ENCODE measurements at regions not wholly inside any gene's neighbourhood (a gene's known extent, or its start where the extent isn't known, plus 50 kb on each side); places are given as distances from the start of the nearest gene placed in this dataset.

DNA sequence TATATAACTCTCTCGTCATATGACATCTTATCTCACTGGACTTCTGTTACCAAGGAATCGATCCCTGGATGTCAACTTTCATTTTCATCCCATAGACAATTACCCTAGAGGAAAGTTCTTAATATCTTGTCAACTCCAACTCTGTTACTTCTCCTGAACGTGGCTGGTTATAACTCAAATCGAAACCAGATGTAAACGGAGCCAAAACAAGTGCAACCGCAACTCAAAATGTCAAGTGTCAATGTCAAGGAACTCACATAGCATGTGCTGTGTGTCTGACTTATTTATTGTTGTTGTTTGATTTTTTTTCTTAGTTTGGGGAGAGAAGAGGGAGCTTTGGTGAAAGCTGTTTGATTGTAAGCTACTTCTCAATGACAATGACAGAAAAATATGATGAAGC is 108.6 kb downstream of the VIP start:
- in situ Hi-C loops (cut with HindIII; ENCODE audit: low sequenced_read_pairs), result no loop called here
- H3K4me3 ChIP-seq (ENCODE audit: low read depth, low read length), result no peak overlapping the region
- TF ChIP-seq, protein P1, sequence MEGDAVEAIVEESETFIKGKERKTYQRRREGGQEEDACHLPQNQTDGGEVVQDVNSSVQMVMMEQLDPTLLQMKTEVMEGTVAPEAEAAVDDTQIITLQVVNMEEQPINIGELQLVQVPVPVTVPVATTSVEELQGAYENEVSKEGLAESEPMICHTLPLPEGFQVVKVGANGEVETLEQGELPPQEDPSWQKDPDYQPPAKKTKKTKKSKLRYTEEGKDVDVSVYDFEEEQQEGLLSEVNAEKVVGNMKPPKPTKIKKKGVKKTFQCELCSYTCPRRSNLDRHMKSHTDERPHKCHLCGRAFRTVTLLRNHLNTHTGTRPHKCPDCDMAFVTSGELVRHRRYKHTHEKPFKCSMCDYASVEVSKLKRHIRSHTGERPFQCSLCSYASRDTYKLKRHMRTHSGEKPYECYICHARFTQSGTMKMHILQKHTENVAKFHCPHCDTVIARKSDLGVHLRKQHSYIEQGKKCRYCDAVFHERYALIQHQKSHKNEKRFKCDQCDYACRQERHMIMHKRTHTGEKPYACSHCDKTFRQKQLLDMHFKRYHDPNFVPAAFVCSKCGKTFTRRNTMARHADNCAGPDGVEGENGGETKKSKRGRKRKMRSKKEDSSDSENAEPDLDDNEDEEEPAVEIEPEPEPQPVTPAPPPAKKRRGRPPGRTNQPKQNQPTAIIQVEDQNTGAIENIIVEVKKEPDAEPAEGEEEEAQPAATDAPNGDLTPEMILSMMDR (IDR thresholded peaks at IDR 0.05; ENCODE audit: low read depth, low read length, missing control alignments), result no peak
- no peak for DNase-seq (ENCODE audit: low read depth)

DNA sequence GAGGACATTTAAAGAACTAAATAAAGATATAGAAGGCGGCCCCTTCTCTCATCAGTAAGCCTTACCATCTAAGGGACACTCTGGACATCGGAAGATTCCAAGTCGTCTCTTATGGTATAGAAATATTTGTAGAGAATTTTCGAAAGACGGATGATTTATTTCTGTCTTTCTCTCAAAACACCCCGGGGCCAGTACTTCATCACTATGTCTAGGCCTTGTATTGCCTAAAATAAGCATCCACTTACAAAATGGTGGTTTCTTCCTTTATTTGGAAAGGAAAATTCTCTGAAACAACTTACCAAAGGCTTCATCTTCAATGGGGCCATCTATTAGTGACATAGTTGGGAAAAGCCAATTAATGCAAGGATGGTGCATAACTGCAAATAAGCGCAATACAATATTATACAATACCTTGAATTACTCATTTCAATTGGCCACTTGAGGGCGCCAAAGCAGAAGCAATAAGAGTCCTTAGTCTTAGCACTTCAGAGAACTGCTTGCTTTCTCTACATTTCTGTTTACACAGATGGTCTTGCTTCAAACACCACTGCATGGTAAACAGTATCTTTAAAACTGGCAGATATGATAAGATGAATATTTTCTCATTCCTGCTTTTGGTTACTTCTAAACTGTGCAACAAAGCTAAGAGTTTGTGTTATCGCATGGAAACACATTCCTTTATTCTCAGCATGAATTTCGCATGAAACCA is 113.2 kb downstream of the VIP start:
- in situ Hi-C loops (cut with HindIII; ENCODE audit: low sequenced_read_pairs), result loop anchor here (5.0 kb wide), 1 partner anchor 89 kb away; no protein-coding TSS in a partner anchor
- TF ChIP-seq, protein P1 (IDR thresholded peaks at IDR 0.05; ENCODE audit: low read depth, low read length, missing control alignments), result peak; percentile 60

DNA sequence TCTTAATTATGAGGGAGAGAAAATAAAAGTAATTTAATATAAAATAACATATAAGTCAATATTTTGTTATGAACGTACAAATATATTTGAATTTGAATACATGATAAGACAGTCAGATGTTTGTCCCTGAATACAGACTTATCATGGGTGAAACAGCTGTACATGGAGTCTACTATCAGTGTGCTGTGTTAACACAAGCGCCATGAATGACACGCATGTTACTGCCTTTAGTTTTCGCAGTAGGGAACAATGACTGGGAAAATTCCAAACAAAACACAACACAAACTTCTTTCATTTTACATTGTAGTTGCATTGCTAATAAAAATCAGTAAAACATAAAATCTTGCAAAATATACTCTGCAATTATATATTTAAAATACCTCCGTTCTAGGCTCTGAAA is 108.6 kb downstream of the FBXO5 start:
- H3K4me3 ChIP-seq (ENCODE audit: low read depth, low read length), result no peak overlapping the region
- DNase-seq (ENCODE audit: low read depth), result no peak
- in situ Hi-C loops (cut with HindIII; ENCODE audit: low sequenced_read_pairs), result no loop called here
- TF ChIP-seq, protein P1 (IDR thresholded peaks at IDR 0.05; ENCODE audit: low read depth, low read length, missing control alignments), result no peak

More for the DNA sequence above, 113.2 kb downstream of the VIP start:
- no peak overlapping the region for H3K4me3 ChIP-seq (ENCODE audit: low read depth, low read length)
- peak; percentile 78 for DNase-seq (ENCODE audit: low read depth)

DNA sequence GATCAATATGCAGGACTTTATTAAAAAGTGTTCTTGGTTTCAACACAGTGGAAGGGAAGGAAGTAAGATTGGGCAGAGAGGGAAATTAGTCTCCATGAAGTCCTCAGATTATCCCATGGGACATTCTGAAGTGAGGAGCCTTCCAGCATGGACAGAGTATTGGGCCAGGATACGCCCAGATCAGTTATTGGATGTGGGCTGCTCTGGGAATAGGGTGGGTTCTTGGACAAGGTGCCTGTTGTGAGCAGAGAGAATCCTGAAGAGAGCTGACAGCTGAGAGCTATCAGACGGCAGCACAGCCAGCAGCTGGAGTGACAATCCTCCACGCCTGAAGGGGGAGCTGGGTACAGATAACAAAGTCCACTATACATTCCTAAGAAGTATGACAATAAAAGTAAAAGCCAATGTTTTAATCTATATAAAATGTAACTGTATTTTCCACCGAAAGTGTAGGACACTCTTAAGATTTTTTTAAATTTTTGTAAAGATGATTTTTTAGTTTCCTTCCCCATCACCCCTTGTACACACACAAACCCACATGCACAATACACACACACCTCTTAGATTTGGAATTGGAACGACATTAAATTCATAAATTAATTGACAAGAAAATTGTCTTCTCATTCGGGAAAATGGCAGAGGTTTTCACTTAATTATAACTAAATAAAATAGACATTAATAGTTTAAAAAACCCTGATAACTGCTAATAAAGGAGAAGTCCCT is 107.8 kb downstream of the FBXO5 start:
- no peak for DNase-seq (ENCODE audit: low read depth)
- TF ChIP-seq, protein P1 (IDR thresholded peaks at IDR 0.05; ENCODE audit: low read depth, low read length, missing control alignments), result no peak
- in situ Hi-C loops (cut with HindIII; ENCODE audit: low sequenced_read_pairs), result no loop called here
- H3K4me3 ChIP-seq (ENCODE audit: low read depth, low read length), result no peak overlapping the region

DNA sequence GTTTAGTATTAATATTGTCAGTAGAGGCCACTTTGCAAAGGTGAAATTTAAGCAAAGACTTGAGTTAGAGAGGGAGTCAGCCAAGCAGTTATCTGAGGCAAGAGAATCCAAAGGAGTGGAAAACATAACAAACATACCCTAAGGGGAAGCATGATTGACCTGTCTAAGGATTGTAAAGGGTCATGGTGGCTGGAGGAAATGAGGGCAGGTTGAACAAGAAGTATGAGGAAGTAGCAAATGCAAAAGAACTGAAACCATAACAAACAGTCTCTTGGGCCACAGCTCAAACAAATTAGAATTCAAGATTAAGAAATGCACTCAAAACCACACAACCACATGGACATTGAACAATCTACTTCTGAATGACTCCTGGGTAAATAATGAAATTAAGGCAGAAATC is 103.2 kb downstream of the FBXO5 start:
- no peak overlapping the region for H3K4me3 ChIP-seq (ENCODE audit: low read depth, low read length)
- TF ChIP-seq, protein P1 (IDR thresholded peaks at IDR 0.05; ENCODE audit: low read depth, low read length, missing control alignments), result no peak
- no peak for DNase-seq (ENCODE audit: low read depth)
- in situ Hi-C loops (cut with HindIII; ENCODE audit: low sequenced_read_pairs), result no loop called here

DNA sequence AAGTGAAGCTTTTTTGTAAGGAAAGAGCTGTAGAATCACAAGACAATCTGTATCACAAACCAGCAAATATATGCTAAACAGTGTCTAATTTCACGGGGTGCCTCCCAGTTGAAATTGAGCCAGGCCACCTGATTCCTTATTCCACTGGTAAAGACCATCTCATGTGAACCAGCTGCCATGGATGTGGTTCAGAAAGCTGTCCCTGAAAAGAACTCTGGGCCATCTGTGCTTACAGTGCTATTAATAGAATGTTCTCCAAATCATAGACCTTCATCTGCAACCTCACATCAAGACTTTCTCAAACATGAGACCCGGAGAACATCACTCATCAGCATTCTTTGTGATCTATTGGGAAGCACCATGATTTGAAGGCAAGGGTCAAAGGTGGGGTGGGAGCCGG is 89.7 kb downstream of the FBXO5 start:
- in situ Hi-C loops (cut with HindIII; ENCODE audit: low sequenced_read_pairs), result loop anchor here (5.0 kb wide), 1 partner anchor 39 kb away; no protein-coding TSS in a partner anchor
- TF ChIP-seq, protein P1 (IDR thresholded peaks at IDR 0.05; ENCODE audit: low read depth, low read length, missing control alignments), result no peak
- DNase-seq (ENCODE audit: low read depth), result no peak
- no peak overlapping the region for H3K4me3 ChIP-seq (ENCODE audit: low read depth, low read length)
